Upper lobe of left lung (tissue), 6 donors: ENCODE measurements at regions not wholly inside any gene's neighbourhood (a gene's known extent, or its start where the extent isn't known, plus 50 kb on each side); places are given as distances from the start of the nearest gene placed in this dataset.

ENCODE experiments used
- ATAC-seq, 2 donors: fragments of 200-7000 bp; cut with Tn5 transposase; one replicate each; pipeline ENCODE4 v1.9.1; 2022; ENCODE audit warnings: mild to moderate bottlenecking in 2 of 2, moderate library complexity in 2 of 2; ENCODE audit not compliant: low FRiP score in 2 of 2
- DNase-seq, 2 donors: peaks; one replicate each; pipeline ENCODE4 v3.0.0-alpha.2; 2019 to 2020
- H3K27ac ChIP-seq, 4 donors: fragments of 200-600 bp; sonication (generic); one replicate each; pipeline ENCODE4 v1.5.1; 2016 to 2019
- H3K27me3 ChIP-seq, 4 donors: fragments of 200-600 bp; sonication (generic); one replicate each; pipeline ENCODE4 v1.5.1; 2017 to 2019
- H3K36me3 ChIP-seq, 4 donors: fragments of 200-600 bp; sonication (generic); one replicate each; pipeline ENCODE4 v1.5.1; 2016 to 2019
- H3K4me1 ChIP-seq, 4 donors: fragments of 200-600 bp; sonication (generic); one replicate each; pipeline ENCODE4 v1.5.1; 2018 to 2019
- H3K4me3 ChIP-seq, 4 donors: fragments of 200-600 bp; sonication (generic); one replicate each; pipeline ENCODE4 v1.5.1; 2017 to 2019; ENCODE audit warnings: mild to moderate bottlenecking in 2 of 4, moderate library complexity in 1 of 4
- H3K9me3 ChIP-seq, 4 donors: fragments of 200-600 bp; sonication (generic); one replicate each; pipeline ENCODE4 v1.5.1; 2018 to 2019
- EP300 ChIP-seq, 4 donors: sonication (generic); formaldehyde crosslinking; IDR thresholded peaks; one replicate each; pipeline ENCODE4 v1.5.1; 2017; ENCODE audit warnings: antibody characterized with exemption in 4 of 4, control low read depth in 2 of 4
- POLR2A ChIP-seq, 4 donors: fragments of 450-650 bp; IDR thresholded peaks; one replicate each; pipeline ENCODE4 v1.5.1; 2016 to 2017; ENCODE audit warnings: antibody characterized with exemption in 4 of 4, mild to moderate bottlenecking in 2 of 4
- POLR2AphosphoS5 ChIP-seq, 2 donors: sonication (generic); formaldehyde crosslinking; IDR thresholded peaks; one replicate each; pipeline ENCODE4 v1.5.1; 2017; ENCODE audit warnings: antibody characterized with exemption in 2 of 2
- WGBS, 2 donors: methylation state at CpG; one replicate each; pipeline ENCODE4 v1.1.5; 2017 to 2018; 5-methylcytosine and 5-hydroxymethylcytosine counted together
- TF ChIP-seq, protein P1 (sequence below), 6 experiments: fragments of 450-650 bp in 4 of 6; fragments of 200-600 bp in 2 of 6; sonication (generic) in 2 of 6; IDR thresholded peaks; one replicate each; pipeline ENCODE4 v1.5.1; 2016 to 2019; ENCODE audit warnings: antibody characterized with exemption in 6 of 6
- donor health status: DM: no; HTN: no; CAD: no; lungs with moderate emphysema.
- donor health status: DM: no; HTN: yes; CAD: no; lungs with severe emphysema.

DNA sequence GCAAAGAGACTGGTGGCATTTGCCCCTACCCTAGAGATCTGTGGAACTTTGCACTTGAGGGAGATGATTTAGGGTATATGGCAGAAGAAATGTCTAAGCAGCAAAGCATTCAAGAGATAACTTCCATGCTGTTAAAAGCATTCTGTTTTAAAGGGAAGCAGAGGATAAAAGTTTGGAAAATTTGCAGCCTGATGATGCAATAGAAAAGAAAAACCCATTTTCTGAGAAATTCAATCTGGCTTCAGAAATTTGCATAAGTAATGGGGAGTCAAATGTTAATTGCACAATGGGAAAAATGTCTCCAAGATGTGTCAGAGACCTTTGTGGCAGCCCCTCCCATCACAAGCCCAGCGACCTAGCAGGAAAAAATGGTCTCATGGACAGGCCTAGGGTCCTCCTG is 361.7 kb downstream of the ANKRD7 start:
- H3K4me1 ChIP-seq, result no peaks in the 10 kb centered on the region
- no peak overlapping the region for H3K27ac ChIP-seq
- TF ChIP-seq POLR2A (IDR thresholded peaks at IDR 0.05), result no peak
- no peak for TF ChIP-seq EP300 (IDR thresholded peaks at IDR 0.05)
- TF ChIP-seq, protein P1, sequence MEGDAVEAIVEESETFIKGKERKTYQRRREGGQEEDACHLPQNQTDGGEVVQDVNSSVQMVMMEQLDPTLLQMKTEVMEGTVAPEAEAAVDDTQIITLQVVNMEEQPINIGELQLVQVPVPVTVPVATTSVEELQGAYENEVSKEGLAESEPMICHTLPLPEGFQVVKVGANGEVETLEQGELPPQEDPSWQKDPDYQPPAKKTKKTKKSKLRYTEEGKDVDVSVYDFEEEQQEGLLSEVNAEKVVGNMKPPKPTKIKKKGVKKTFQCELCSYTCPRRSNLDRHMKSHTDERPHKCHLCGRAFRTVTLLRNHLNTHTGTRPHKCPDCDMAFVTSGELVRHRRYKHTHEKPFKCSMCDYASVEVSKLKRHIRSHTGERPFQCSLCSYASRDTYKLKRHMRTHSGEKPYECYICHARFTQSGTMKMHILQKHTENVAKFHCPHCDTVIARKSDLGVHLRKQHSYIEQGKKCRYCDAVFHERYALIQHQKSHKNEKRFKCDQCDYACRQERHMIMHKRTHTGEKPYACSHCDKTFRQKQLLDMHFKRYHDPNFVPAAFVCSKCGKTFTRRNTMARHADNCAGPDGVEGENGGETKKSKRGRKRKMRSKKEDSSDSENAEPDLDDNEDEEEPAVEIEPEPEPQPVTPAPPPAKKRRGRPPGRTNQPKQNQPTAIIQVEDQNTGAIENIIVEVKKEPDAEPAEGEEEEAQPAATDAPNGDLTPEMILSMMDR (IDR thresholded peaks at IDR 0.05), result no peak
- TF ChIP-seq POLR2AphosphoS5 (IDR thresholded peaks at IDR 0.05), result no peak
- no peaks in the 10 kb centered on the region for H3K9me3 ChIP-seq
- no peak overlapping the region for H3K4me3 ChIP-seq
- H3K27me3 ChIP-seq, result no peaks in the 10 kb centered on the region
- ATAC-seq, result no peak
- whole genome bisulfite sequencing, 2 donors, result 67 to 82% methylated on average over 1 of the region's 1 CpG
- no peaks in the 10 kb centered on the region for H3K36me3 ChIP-seq
- DNase-seq, result no peak

DNA sequence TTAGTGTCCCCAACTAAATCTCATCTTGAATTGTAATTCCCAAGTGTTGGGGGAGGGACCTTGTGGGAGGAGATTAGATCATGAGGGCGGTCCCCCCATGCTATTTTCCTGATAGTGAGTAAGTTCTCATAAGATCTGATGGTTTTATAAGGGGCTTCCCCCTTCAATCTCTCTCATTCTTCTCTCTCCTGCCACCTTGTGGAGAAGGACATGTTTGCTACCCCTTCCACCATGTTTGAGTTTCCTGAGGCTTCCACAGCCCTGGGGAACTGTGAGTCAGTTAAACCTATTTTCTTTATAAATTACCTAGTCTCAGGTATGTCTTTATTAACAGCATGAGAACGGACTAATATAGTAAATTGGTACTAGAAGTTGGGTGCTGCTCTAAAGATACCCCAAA is 365.6 kb downstream of the ANKRD7 start:
- no peak for TF ChIP-seq EP300 (IDR thresholded peaks at IDR 0.05)
- no peak for TF ChIP-seq POLR2A (IDR thresholded peaks at IDR 0.05)
- TF ChIP-seq POLR2AphosphoS5 (IDR thresholded peaks at IDR 0.05), result no peak
- TF ChIP-seq, protein P1 (IDR thresholded peaks at IDR 0.05), result no peak
- no peak overlapping the region for H3K27ac ChIP-seq
- H3K9me3 ChIP-seq, result no peaks in the 10 kb centered on the region
- H3K27me3 ChIP-seq, result no peaks in the 10 kb centered on the region
- no peak for ATAC-seq
- H3K4me3 ChIP-seq, result no peak overlapping the region
- no peaks in the 10 kb centered on the region for H3K36me3 ChIP-seq
- no peaks in the 10 kb centered on the region for H3K4me1 ChIP-seq
- DNase-seq, result no peak
- WGBS, 2 donors, result 50 to 64% methylated on average over 2 of the region's 2 CpGs

DNA sequence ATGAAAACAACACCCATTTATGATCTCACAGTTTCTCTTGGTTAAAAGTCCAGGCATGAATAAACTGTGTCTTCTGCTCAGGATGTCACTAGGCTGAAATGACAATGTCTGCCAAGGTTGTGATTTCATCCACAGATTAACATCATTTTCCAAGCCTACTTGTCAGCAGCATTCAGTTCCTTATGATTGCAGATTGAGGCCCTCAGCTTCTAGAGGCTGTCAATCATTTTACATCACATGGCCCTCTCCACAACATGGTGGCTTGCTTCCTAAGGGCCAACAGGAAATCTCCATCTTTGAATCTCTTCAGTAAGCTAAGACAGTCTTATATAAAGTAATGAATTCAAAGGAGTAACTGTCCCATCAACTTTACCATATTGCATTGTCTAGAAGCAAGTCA is 377.6 kb downstream of the ANKRD7 start:
- TF ChIP-seq POLR2AphosphoS5 (IDR thresholded peaks at IDR 0.05) (no peak), EP300 (IDR thresholded peaks at IDR 0.05) (no peak), POLR2A (IDR thresholded peaks at IDR 0.05) (no peak)
- TF ChIP-seq, protein P1 (IDR thresholded peaks at IDR 0.05), result no peak
- no peak overlapping the region for H3K27ac ChIP-seq
- H3K4me1 ChIP-seq, result no peaks in the 10 kb centered on the region
- H3K9me3 ChIP-seq, result no peaks in the 10 kb centered on the region
- H3K4me3 ChIP-seq, result no peak overlapping the region
- H3K27me3 ChIP-seq, result no peaks in the 10 kb centered on the region
- ATAC-seq, result peak in 1 of 2 donors; percentile 23
- DNase-seq, result no peak
- H3K36me3 ChIP-seq, result no peaks in the 10 kb centered on the region

DNA sequence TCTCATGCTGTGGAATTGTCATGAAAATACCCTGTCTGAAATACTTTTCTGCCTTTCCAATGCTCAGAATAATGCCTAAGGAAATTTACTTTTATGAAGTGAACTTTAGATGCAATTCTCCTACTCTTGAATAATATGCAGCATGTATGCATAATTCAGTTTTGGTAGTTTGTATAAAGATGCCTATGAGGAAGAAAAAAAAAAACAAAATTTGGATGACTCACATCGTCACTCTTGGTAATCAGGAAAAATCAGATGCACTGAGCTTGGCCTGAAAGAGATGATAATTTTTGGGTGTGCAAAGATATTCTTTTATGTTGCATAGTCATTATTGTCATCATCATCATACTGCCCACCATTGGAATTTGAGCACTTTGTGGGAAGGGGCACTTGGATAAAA is 382.1 kb downstream of the ANKRD7 start:
- Histone ChIP-seq H3K36me3 (no peaks in the 10 kb centered on the region), H3K27ac (no peak overlapping the region), H3K4me3 (no peak overlapping the region), H3K27me3 (no peaks in the 10 kb centered on the region), H3K4me1 (no peaks in the 10 kb centered on the region), H3K9me3 (no peaks in the 10 kb centered on the region)
- no peak for TF ChIP-seq EP300 (IDR thresholded peaks at IDR 0.05)
- TF ChIP-seq, protein P1 (IDR thresholded peaks at IDR 0.05), result no peak
- TF ChIP-seq POLR2AphosphoS5 (IDR thresholded peaks at IDR 0.05), result no peak
- TF ChIP-seq POLR2A (IDR thresholded peaks at IDR 0.05), result no peak
- no peak for DNase-seq
- no peak for ATAC-seq
- 65 to 81% methylated on average over 1 of the region's 1 CpG for WGBS, 2 donors

DNA sequence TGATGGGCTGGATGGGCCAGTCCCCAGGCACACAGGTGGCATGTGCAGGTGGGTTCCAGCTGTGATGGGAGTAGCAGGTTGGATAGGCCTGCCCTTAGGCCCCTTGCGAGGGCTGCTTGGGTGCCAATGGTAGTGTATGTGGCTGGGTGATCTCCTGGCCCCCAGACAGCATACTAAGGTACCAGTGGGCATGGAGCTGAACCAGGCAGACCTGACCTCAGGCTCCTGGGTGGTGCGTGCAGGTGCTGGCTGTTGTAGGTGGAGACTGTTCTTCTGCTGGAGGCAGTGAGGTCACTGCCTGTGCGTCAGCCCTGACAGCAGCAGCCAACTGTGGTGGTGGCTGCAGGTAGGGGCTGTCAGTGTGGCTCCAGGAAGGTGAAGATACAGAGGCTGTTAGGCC is 384.7 kb downstream of the ANKRD7 start:
- DNase-seq, result peak in 1 of 2 donors; percentile 22
- ATAC-seq, result no peak
- Histone ChIP-seq H3K9me3 (no peaks in the 10 kb centered on the region), H3K4me3 (no peak overlapping the region), H3K36me3 (no peaks in the 10 kb centered on the region), H3K27ac (no peak overlapping the region), H3K4me1 (no peaks in the 10 kb centered on the region), H3K27me3 (no peaks in the 10 kb centered on the region)
- WGBS, 2 donors, result 100% methylated on average over 3 of the region's 3 CpGs; no CpG with 5 or more reads in 1 of the 2 donors
- TF ChIP-seq, protein P1 (IDR thresholded peaks at IDR 0.05), result no peak
- no peak for TF ChIP-seq EP300 (IDR thresholded peaks at IDR 0.05)
- TF ChIP-seq POLR2A (IDR thresholded peaks at IDR 0.05), result no peak
- no peak for TF ChIP-seq POLR2AphosphoS5 (IDR thresholded peaks at IDR 0.05)
